Activated T-cell treated with anti-CD3 and anti-CD28 coated beads, Interleukin-2, amount 50 U/mL, for 72 hours (primary cell): ENCODE measurements at regions not wholly inside any gene's neighbourhood (a gene's known extent, or its start where the extent isn't known, plus 50 kb on each side); places are given as distances from the start of the nearest gene placed in this dataset.
"Not testable (repeated sequence)": the region's sequence is repeated elsewhere in the genome, so short reads cannot be mapped to it uniquely, and the experiment has no call there.

Source experiments
- ATAC-seq, 2 donors: fragments of 150-1000 bp; cut with Tn5 transposase; replicated peaks in 1 of 2; 2 replicates each; pipeline ENCODE4 v1.10.0; 2021; ENCODE audit warnings: moderate library complexity in 2 of 2, mild to moderate bottlenecking in 1 of 2
- DNase-seq, 2 donors: peaks; one replicate each; pipeline ENCODE4 v3.0.0; 2021 to 2022; ENCODE audit warnings: mixed read lengths in 1 of 2
- H3K27ac Mint-ChIP-seq: one replicate; pipeline ENCODE4 v1.8.0; 2022; ENCODE audit warnings: mild to moderate bottlenecking, moderate library complexity, mixed read lengths
- H3K27me3 Mint-ChIP-seq: one replicate; pipeline ENCODE4 v1.8.0; 2022; ENCODE audit warnings: low read depth, mixed read lengths
- H3K36me3 Mint-ChIP-seq, 2 donors: one replicate each; pipeline ENCODE4 v1.8.0; 2022; ENCODE audit warnings: mixed read lengths in 2 of 2, mild to moderate bottlenecking in 1 of 2; ENCODE audit not compliant: insufficient read depth in 2 of 2
- H3K4me1 Mint-ChIP-seq: one replicate; pipeline ENCODE4 v1.8.0; 2022; ENCODE audit warnings: low read depth, mixed read lengths
- H3K4me3 Mint-ChIP-seq, 2 donors: one replicate each; pipeline ENCODE4 v1.8.0; 2022; ENCODE audit warnings: mild to moderate bottlenecking in 2 of 2, mixed read lengths in 2 of 2, moderate library complexity in 2 of 2
- H3K9me3 Mint-ChIP-seq, 2 donors: one replicate each; pipeline ENCODE4 v1.8.0; 2022; ENCODE audit warnings: mixed read lengths in 2 of 2

- Mint-ChIP-seq H3K4me1 (peaks cover 80% of the 10 kb centered on the region), H3K4me3 (peak overlapping the region in 1 of 2 donors; percentile 78), H3K27ac (peak overlapping the region; percentile 78), H3K36me3 (peaks cover 8 to 13% of the 10 kb centered on the region in 2 donors)
- not testable (repeated sequence) for H3K9me3 Mint-ChIP-seq, H3K27me3 Mint-ChIP-seq, ATAC-seq, DNase-seq
Measured at GRCh38 chr7:131041012-131041695, 286.5 kb upstream of the MKLN1 start.

GRCh38 chr7:131042269-131043160 is 285.2 kb upstream of the MKLN1 start:
- H3K36me3 Mint-ChIP-seq: peaks cover 15 to 24% of the 10 kb centered on the region in 2 donors
- H3K9me3 Mint-ChIP-seq: peaks cover 2 to 5% of the 10 kb centered on the region in 2 donors
- H3K4me1 Mint-ChIP-seq: peaks cover 67% of the 10 kb centered on the region
- H3K27ac Mint-ChIP-seq: peak overlapping the region; percentile 78
- no peaks in the 10 kb centered on the region for H3K27me3 Mint-ChIP-seq
- no peak overlapping the region for H3K4me3 Mint-ChIP-seq
- ATAC-seq: no peak
- DNase-seq: no peak

- no peak overlapping the region for H3K27ac Mint-ChIP-seq
Measured at GRCh38 chr7:131045526-131045925, 282.1 kb upstream of the MKLN1 start.

GRCh38 chr7:131046246-131046645 is 281.4 kb upstream of the MKLN1 start:
- peaks cover 21 to 51% of the 10 kb centered on the region in 2 donors for H3K36me3 Mint-ChIP-seq
- peaks cover 2 to 5% of the 10 kb centered on the region in 2 donors for H3K9me3 Mint-ChIP-seq
- no peaks in the 10 kb centered on the region for H3K27me3 Mint-ChIP-seq
- ATAC-seq (no peak), DNase-seq (no peak)
- peak overlapping the region; percentile 76 for H3K27ac Mint-ChIP-seq
- H3K4me3 Mint-ChIP-seq: no peak overlapping the region
- peaks cover 59% of the 10 kb centered on the region for H3K4me1 Mint-ChIP-seq

More at GRCh38 chr7:131045526-131045925, 282.1 kb upstream of the MKLN1 start:
- H3K9me3 Mint-ChIP-seq: peaks cover 2 to 5% of the 10 kb centered on the region in 2 donors
- DNase-seq: no peak
- no peak for ATAC-seq
- peaks cover 63% of the 10 kb centered on the region for H3K4me1 Mint-ChIP-seq
- H3K36me3 Mint-ChIP-seq: peaks cover 21 to 48% of the 10 kb centered on the region in 2 donors
- H3K27me3 Mint-ChIP-seq: no peaks in the 10 kb centered on the region
- no peak overlapping the region for H3K4me3 Mint-ChIP-seq

- Mint-ChIP-seq H3K9me3 (peaks cover 2 to 5% of the 10 kb centered on the region in 2 donors), H3K36me3 (peaks cover 21 to 45% of the 10 kb centered on the region in 2 donors), H3K4me1 (peaks cover 54% of the 10 kb centered on the region), H3K4me3 (peak overlapping the region in 1 of 2 donors; percentile 29), H3K27ac (peak overlapping the region; percentile 55), H3K27me3 (no peaks in the 10 kb centered on the region)
- DNase-seq: no peak
- ATAC-seq: no peak
Measured at GRCh38 chr7:131047651-131048304, 279.9 kb upstream of the MKLN1 start.

GRCh38 chr7:131051304-131051703 is 276.4 kb upstream of the MKLN1 start:
- DNase-seq (no peak), ATAC-seq (no peak)
- H3K27ac Mint-ChIP-seq: no peak overlapping the region
- peaks cover 19 to 52% of the 10 kb centered on the region in 2 donors for H3K36me3 Mint-ChIP-seq
- H3K9me3 Mint-ChIP-seq: peaks cover under 1% of the 10 kb centered on the region in 2 donors
- peaks cover 66% of the 10 kb centered on the region for H3K4me1 Mint-ChIP-seq
- peak overlapping the region in 1 of 2 donors; percentile 15 for H3K4me3 Mint-ChIP-seq
- no peaks in the 10 kb centered on the region for H3K27me3 Mint-ChIP-seq

GRCh38 chr7:131052285-131052904 is 275.3 kb upstream of the MKLN1 start:
- Mint-ChIP-seq H3K4me3 (peak overlapping the region in 1 of 2 donors; percentile 31), H3K36me3 (peaks cover 13 to 53% of the 10 kb centered on the region in 2 donors), H3K27ac (no peak overlapping the region), H3K4me1 (peaks cover 77% of the 10 kb centered on the region), H3K27me3 (no peaks in the 10 kb centered on the region), H3K9me3 (no peaks in the 10 kb centered on the region)
- no peak for ATAC-seq
- DNase-seq: no peak

GRCh38 chr7:131056007-131056406 is 271.7 kb upstream of the MKLN1 start:
- Mint-ChIP-seq H3K4me1 (peaks cover 73% of the 10 kb centered on the region), H3K9me3 (peaks cover 0 to 2% of the 10 kb centered on the region in 2 donors), H3K27me3 (no peaks in the 10 kb centered on the region), H3K27ac (peak overlapping the region; percentile 93), H3K4me3 (peak overlapping the region; percentile 29 to 88), H3K36me3 (peaks cover 15 to 38% of the 10 kb centered on the region in 2 donors)
- DNase-seq (no peak), ATAC-seq (no peak)

- Mint-ChIP-seq H3K27ac (peak overlapping the region; percentile 93), H3K4me3 (peak overlapping the region; percentile 76 to 88), H3K27me3 (no peaks in the 10 kb centered on the region), H3K4me1 (peaks cover 76% of the 10 kb centered on the region), H3K9me3 (peaks cover 0 to 2% of the 10 kb centered on the region in 2 donors), H3K36me3 (peaks cover 15 to 38% of the 10 kb centered on the region in 2 donors)
- DNase-seq (no peak), ATAC-seq (peak; percentile 60 to 62)
Measured at GRCh38 chr7:131057015-131057793, 270.5 kb upstream of the MKLN1 start.

- peaks cover 71% of the 10 kb centered on the region for H3K4me1 Mint-ChIP-seq
Measured at GRCh38 chr7:131057794-131058070, 269.9 kb upstream of the MKLN1 start.

GRCh38 chr7:131058561-131059288 is 269.0 kb upstream of the MKLN1 start:
- H3K36me3 Mint-ChIP-seq: peaks cover 14 to 41% of the 10 kb centered on the region in 2 donors
- H3K27me3 Mint-ChIP-seq, H3K9me3 Mint-ChIP-seq, DNase-seq, ATAC-seq: not testable (repeated sequence)
- peaks cover 75% of the 10 kb centered on the region for H3K4me1 Mint-ChIP-seq
- peak overlapping the region; percentile 97 for H3K27ac Mint-ChIP-seq
- H3K4me3 Mint-ChIP-seq: peak overlapping the region; percentile 76 to 88

More at GRCh38 chr7:131057794-131058070, 269.9 kb upstream of the MKLN1 start:
- peak overlapping the region; percentile 93 for H3K27ac Mint-ChIP-seq
- peak; percentile 92 to 94 for ATAC-seq
- peaks cover 0 to 2% of the 10 kb centered on the region in 2 donors for H3K9me3 Mint-ChIP-seq
- H3K36me3 Mint-ChIP-seq: peaks cover 15 to 41% of the 10 kb centered on the region in 2 donors
- H3K27me3 Mint-ChIP-seq: no peaks in the 10 kb centered on the region
- H3K4me3 Mint-ChIP-seq: peak overlapping the region; percentile 76 to 88
- peak in 1 of 2 donors; percentile 60 for DNase-seq
